ENCODE measurements at regions not wholly inside any gene's neighbourhood (a gene's known extent, or its start where the extent isn't known, plus 50 kb on each side); places are given as distances from the start of the nearest gene placed in this dataset.
"Not testable (repeated sequence)": the region's sequence is repeated elsewhere in the genome, so short reads cannot be mapped to it uniquely, and the experiment has no call there.

DNA sequence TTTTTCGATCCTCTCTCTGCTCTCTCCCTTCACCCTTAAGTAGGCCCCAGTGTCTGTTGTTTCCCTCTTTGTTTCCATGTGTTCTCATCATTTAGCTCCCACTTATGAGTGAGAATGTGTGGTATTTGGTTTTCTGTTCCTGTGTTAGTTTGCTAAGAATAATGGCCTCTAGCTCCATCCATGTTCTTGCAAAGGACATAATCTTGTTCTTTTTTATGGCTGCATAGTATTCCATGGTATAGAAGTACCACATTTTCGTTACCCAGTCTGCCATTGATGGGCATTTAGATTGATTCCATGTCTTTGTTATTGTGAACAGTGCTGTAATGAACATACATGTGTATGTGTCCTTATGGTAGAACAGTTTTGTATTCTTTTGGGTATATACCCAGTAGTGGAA is 91.5 kb downstream of the TANC2 start:
- TF ChIP-seq, protein P1, sequence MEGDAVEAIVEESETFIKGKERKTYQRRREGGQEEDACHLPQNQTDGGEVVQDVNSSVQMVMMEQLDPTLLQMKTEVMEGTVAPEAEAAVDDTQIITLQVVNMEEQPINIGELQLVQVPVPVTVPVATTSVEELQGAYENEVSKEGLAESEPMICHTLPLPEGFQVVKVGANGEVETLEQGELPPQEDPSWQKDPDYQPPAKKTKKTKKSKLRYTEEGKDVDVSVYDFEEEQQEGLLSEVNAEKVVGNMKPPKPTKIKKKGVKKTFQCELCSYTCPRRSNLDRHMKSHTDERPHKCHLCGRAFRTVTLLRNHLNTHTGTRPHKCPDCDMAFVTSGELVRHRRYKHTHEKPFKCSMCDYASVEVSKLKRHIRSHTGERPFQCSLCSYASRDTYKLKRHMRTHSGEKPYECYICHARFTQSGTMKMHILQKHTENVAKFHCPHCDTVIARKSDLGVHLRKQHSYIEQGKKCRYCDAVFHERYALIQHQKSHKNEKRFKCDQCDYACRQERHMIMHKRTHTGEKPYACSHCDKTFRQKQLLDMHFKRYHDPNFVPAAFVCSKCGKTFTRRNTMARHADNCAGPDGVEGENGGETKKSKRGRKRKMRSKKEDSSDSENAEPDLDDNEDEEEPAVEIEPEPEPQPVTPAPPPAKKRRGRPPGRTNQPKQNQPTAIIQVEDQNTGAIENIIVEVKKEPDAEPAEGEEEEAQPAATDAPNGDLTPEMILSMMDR (IDR thresholded peaks at IDR 0.05; ENCODE audit: insufficient read depth, low read length, poor library complexity, severe bottlenecking), result not testable (repeated sequence)
- TF ChIP-seq EZH2phosphoT487 (conservative IDR thresholded peaks at IDR 0.05; ENCODE audit: low read length), result not testable (repeated sequence)
